ENCODE measurements at regions not wholly inside any gene's neighbourhood (a gene's known extent, or its start where the extent isn't known, plus 50 kb on each side); places are given as distances from the start of the nearest gene placed in this dataset.

- no peak overlapping the region for H3K4me3 ChIP-seq (replicated peaks; ENCODE audit: low read depth, low read length)
- DNase-seq (ENCODE audit: extremely low read depth, low read depth): no peak
- TF ChIP-seq CTCF (IDR thresholded peaks at IDR 0.05; ENCODE audit: low read depth, low read length, missing control alignments): no peak
Measured at GRCh38 chr15:61629269-61629668, 400.2 kb upstream of the RORA start.

- DNase-seq (ENCODE audit: extremely low read depth, low read depth): no peak
- H3K4me3 ChIP-seq (replicated peaks; ENCODE audit: low read depth, low read length): no peak overlapping the region
- no peak for TF ChIP-seq CTCF (IDR thresholded peaks at IDR 0.05; ENCODE audit: low read depth, low read length, missing control alignments)
Measured at GRCh38 chr15:61624950-61625349, 395.8 kb upstream of the RORA start.

- no peak for TF ChIP-seq CTCF (IDR thresholded peaks at IDR 0.05; ENCODE audit: low read depth, low read length, missing control alignments)
- no peak for DNase-seq (ENCODE audit: extremely low read depth, low read depth)
- no peak overlapping the region for H3K4me3 ChIP-seq (replicated peaks; ENCODE audit: low read depth, low read length)
Measured at GRCh38 chr15:61623746-61624145, 394.6 kb upstream of the RORA start.

- no peak for TF ChIP-seq CTCF (IDR thresholded peaks at IDR 0.05; ENCODE audit: low read depth, low read length, missing control alignments)
- no peak overlapping the region for H3K4me3 ChIP-seq (replicated peaks; ENCODE audit: low read depth, low read length)
- no peak for DNase-seq (ENCODE audit: extremely low read depth, low read depth)
Measured at GRCh38 chr15:61621865-61622264, 392.8 kb upstream of the RORA start.

- peak; percentile 40 for TF ChIP-seq CTCF (IDR thresholded peaks at IDR 0.05; ENCODE audit: low read depth, low read length, missing control alignments)
- no peak for DNase-seq (ENCODE audit: extremely low read depth, low read depth)
- no peak overlapping the region for H3K4me3 ChIP-seq (replicated peaks; ENCODE audit: low read depth, low read length)
Measured at GRCh38 chr15:61621146-61621545, 392.0 kb upstream of the RORA start.

- DNase-seq (ENCODE audit: extremely low read depth, low read depth): no peak
- TF ChIP-seq CTCF (IDR thresholded peaks at IDR 0.05; ENCODE audit: low read depth, low read length, missing control alignments): no peak
- no peak overlapping the region for H3K4me3 ChIP-seq (replicated peaks; ENCODE audit: low read depth, low read length)
Measured at GRCh38 chr15:61620151-61620550, 391.0 kb upstream of the RORA start.

- DNase-seq (ENCODE audit: extremely low read depth, low read depth): no peak
- H3K4me3 ChIP-seq (replicated peaks; ENCODE audit: low read depth, low read length): no peak overlapping the region
- TF ChIP-seq CTCF (IDR thresholded peaks at IDR 0.05; ENCODE audit: low read depth, low read length, missing control alignments): no peak
Measured at GRCh38 chr15:61613729-61614128, 384.6 kb upstream of the RORA start.

Measured in HFF-Myc (cell line).